ENCODE measurements at regions not wholly inside any gene's neighbourhood (a gene's known extent, or its start where the extent isn't known, plus 50 kb on each side); places are given as distances from the start of the nearest gene placed in this dataset.

DNA sequence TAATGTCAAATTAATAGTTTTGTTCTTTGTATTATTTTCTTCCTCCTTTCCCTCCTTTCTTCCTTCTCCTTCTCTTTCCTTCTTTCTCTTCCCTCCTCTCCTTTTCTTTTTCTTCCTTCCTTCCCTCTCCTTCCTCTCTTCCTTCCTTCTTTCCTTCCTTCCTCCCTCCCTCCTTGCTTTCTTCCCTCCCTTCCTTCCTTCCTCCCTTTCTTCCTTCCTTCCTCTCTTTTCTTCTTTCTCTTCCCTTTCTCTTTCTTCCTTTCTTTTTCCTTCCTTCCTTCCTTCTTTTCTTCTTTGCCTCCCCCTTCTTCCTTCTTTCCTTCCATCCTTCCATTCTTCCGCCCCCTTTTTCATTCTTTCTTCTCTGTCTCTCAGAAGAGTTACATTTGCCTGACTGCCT is 518.2 kb upstream of the ID4 start:
- TF ChIP-seq, protein P1, sequence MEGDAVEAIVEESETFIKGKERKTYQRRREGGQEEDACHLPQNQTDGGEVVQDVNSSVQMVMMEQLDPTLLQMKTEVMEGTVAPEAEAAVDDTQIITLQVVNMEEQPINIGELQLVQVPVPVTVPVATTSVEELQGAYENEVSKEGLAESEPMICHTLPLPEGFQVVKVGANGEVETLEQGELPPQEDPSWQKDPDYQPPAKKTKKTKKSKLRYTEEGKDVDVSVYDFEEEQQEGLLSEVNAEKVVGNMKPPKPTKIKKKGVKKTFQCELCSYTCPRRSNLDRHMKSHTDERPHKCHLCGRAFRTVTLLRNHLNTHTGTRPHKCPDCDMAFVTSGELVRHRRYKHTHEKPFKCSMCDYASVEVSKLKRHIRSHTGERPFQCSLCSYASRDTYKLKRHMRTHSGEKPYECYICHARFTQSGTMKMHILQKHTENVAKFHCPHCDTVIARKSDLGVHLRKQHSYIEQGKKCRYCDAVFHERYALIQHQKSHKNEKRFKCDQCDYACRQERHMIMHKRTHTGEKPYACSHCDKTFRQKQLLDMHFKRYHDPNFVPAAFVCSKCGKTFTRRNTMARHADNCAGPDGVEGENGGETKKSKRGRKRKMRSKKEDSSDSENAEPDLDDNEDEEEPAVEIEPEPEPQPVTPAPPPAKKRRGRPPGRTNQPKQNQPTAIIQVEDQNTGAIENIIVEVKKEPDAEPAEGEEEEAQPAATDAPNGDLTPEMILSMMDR (IDR thresholded peaks at IDR 0.05): no peak
- TF ChIP-seq POLR2A (IDR thresholded peaks at IDR 0.05) (no peak), POLR2AphosphoS5 (IDR thresholded peaks at IDR 0.05) (no peak)

All from sigmoid colon (tissue), 4 donors.